CD4-positive, alpha-beta T cell (primary cell): ENCODE measurements at regions not wholly inside any gene's neighbourhood (a gene's known extent, or its start where the extent isn't known, plus 50 kb on each side); places are given as distances from the start of the nearest gene placed in this dataset.

Experiments used
- ATAC-seq: fragments of 200-7000 bp; cut with Tn5 transposase; one replicate; pipeline ENCODE4 v1.10.0; 2022; ENCODE audit warnings: mild to moderate bottlenecking; ENCODE audit not compliant: poor library complexity
- CTCF ChIA-PET: fragments of 350-600 bp; sonication (Branson Sonifier 250); formaldehyde crosslinking; loops from one replicate; lab custom pipeline; 2021; ENCODE audit warnings: antibody characterized with exemption, inconsistent platforms; lab: Charles Lee
- POLR2A ChIA-PET: fragments of 350-600 bp; sonication (Branson Sonifier 250); formaldehyde crosslinking; loops from one replicate; lab custom pipeline; 2021; ENCODE audit warnings: antibody characterized with exemption, inconsistent platforms; lab: Charles Lee
- DNase-seq, 14 experiments: peaks; one replicate each; pipeline ENCODE4 v3.0.0-alpha.2; 2013 to 2020; ENCODE audit warnings: mixed read lengths in 2 of 14
- H3K27ac ChIP-seq, 2 donors: one replicate each; pipeline versions ENCODE4 v1.5.1 to v1.7.0; 2013; ENCODE audit warnings: low read length in 2 of 2, low read depth in 1 of 2, mild to moderate bottlenecking in 1 of 2
- H3K27me3 ChIP-seq, 2 experiments: 1 replicate in 1 of 2; 2 replicates in 1 of 2; pipeline versions ENCODE4 v1.6.1 to v1.7.0; 2013; ENCODE audit warnings: low read length in 2 of 2, control low read depth in 1 of 2, mild to moderate bottlenecking in 1 of 2, moderate library complexity in 1 of 2; ENCODE audit not compliant: insufficient read depth in 2 of 2, control insufficient read depth in 1 of 2
- H3K36me3 ChIP-seq: one replicate; pipeline ENCODE4 v1.6.1; 2013; ENCODE audit warnings: low read length, control low read depth; ENCODE audit not compliant: insufficient read depth
- H3K4me1 ChIP-seq: one replicate; pipeline ENCODE4 v1.6.1; 2013; ENCODE audit warnings: low read length, control low read depth; ENCODE audit not compliant: insufficient read depth
- H3K4me3 ChIP-seq: one replicate; pipeline ENCODE4 v1.5.1; 2013; ENCODE audit warnings: mild to moderate bottlenecking, low read length, moderate library complexity
- H3K9me3 ChIP-seq, 2 experiments: 1 replicate in 1 of 2; 2 replicates in 1 of 2; pipeline versions ENCODE4 v1.6.1 to v1.7.0; 2013; ENCODE audit warnings: low read length in 2 of 2, mild to moderate bottlenecking in 2 of 2, control low read depth in 1 of 2, moderate library complexity in 1 of 2; ENCODE audit not compliant: control insufficient read depth in 1 of 2, insufficient read depth in 1 of 2
- H3K27ac Mint-ChIP-seq: one replicate; pipeline ENCODE4 v1.8.0; 2020; ENCODE audit warnings: mixed read lengths
- H3K27me3 Mint-ChIP-seq: one replicate; pipeline ENCODE4 v1.8.0; 2021; ENCODE audit warnings: mixed read lengths
- H3K36me3 Mint-ChIP-seq: one replicate; pipeline ENCODE4 v1.8.0; 2021; ENCODE audit warnings: low read depth, mixed read lengths
- H3K4me1 Mint-ChIP-seq: one replicate; pipeline ENCODE4 v1.8.0; 2021; ENCODE audit warnings: low read depth, mixed read lengths
- H3K4me3 Mint-ChIP-seq: one replicate; pipeline ENCODE4 v1.8.0; 2020; ENCODE audit warnings: mild to moderate bottlenecking, mixed read lengths
- H3K9me3 Mint-ChIP-seq: one replicate; pipeline ENCODE4 v1.8.0; 2020; ENCODE audit warnings: mixed read lengths
- intact Hi-C, 2 experiments: fragments of 100-400 bp; cut with DNase I in 1 of 2; cut with micrococcal nuclease in 1 of 2; formaldehyde crosslinking; loops; one replicate each; pipeline versions ENCODE4 v1.15.1 to v1.9.0; 2023 to 2025; cut with DNase I, micrococcal nuclease
- TF ChIP-seq, protein P1 (sequence below): fragments of 200-600 bp; IDR thresholded peaks from one replicate; pipeline ENCODE4 v1.8.0; 2022; ENCODE audit warnings: antibody characterized with exemption, mild to moderate bottlenecking

DNA sequence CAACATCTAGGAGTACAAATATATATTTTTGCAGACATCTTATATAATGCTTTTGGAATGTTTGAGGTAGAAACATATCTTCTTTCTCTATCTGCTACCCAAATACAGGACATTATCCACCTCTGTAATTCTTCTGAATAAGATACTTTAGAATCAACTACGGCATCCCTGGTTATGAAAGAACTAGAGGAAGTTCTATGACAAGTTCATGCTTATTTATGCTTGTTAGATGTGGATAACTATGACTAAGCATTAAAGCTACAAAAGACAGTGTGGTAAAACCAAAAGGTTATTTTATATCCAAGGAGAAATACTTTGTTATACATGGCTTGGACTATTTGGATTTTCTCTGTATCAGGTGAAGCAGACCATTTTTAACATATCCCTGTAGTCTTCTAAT lies 894.0 kb downstream of the KCNT2 start:
- Mint-ChIP-seq H3K36me3 (no peaks in the 10 kb centered on the region), H3K4me3 (no peak overlapping the region), H3K27ac (no peak overlapping the region), H3K27me3 (no peaks in the 10 kb centered on the region), H3K9me3 (no peaks in the 10 kb centered on the region), H3K4me1 (no peaks in the 10 kb centered on the region)
- DNase-seq (no peak), ATAC-seq (no peak)
- Histone ChIP-seq H3K4me1 (no peaks in the 10 kb centered on the region), H3K27ac (no peak overlapping the region), H3K4me3 (no peak overlapping the region), H3K36me3 (no peaks in the 10 kb centered on the region), H3K27me3 (no peaks in the 10 kb centered on the region), H3K9me3 (no peaks in the 10 kb centered on the region)
- intact Hi-C loops, result no loop called here
- POLR2A ChIA-PET, result no interaction called here
- TF ChIP-seq, protein P1, sequence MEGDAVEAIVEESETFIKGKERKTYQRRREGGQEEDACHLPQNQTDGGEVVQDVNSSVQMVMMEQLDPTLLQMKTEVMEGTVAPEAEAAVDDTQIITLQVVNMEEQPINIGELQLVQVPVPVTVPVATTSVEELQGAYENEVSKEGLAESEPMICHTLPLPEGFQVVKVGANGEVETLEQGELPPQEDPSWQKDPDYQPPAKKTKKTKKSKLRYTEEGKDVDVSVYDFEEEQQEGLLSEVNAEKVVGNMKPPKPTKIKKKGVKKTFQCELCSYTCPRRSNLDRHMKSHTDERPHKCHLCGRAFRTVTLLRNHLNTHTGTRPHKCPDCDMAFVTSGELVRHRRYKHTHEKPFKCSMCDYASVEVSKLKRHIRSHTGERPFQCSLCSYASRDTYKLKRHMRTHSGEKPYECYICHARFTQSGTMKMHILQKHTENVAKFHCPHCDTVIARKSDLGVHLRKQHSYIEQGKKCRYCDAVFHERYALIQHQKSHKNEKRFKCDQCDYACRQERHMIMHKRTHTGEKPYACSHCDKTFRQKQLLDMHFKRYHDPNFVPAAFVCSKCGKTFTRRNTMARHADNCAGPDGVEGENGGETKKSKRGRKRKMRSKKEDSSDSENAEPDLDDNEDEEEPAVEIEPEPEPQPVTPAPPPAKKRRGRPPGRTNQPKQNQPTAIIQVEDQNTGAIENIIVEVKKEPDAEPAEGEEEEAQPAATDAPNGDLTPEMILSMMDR, result no peak
- CTCF ChIA-PET, result no interaction called here

DNA sequence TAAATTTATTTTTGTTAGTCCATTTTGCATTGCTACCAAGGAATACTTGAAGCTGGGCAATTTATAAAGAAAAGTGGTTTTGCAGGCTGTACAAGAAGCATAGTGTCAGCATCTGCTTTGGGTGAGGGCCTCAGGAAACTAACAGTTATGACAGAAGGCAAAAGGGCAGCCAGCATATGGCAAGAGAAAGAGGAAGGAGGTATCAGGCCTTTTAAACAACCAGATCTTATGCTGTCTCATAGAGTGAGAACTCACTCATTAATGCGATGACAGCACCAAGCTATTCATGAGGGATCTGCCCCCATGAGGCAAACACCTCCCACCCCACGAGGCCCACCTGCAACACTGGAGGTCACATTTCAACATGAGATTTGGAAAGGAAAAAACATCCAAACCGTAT lies 898.4 kb downstream of the KCNT2 start:
- Histone ChIP-seq H3K4me1 (no peaks in the 10 kb centered on the region), H3K36me3 (no peaks in the 10 kb centered on the region), H3K4me3 (no peak overlapping the region), H3K27me3 (no peaks in the 10 kb centered on the region), H3K27ac (no peak overlapping the region), H3K9me3 (no peaks in the 10 kb centered on the region)
- ChIA-PET CTCF (no interaction called here), POLR2A (no interaction called here)
- H3K36me3 Mint-ChIP-seq, result no peaks in the 10 kb centered on the region
- TF ChIP-seq, protein P1, result no peak
- H3K27ac Mint-ChIP-seq, result no peak overlapping the region
- ATAC-seq (no peak), DNase-seq (no peak)
- intact Hi-C loops, result no loop called here
- no peaks in the 10 kb centered on the region for H3K27me3 Mint-ChIP-seq
- H3K4me3 Mint-ChIP-seq, result no peak overlapping the region
- no peaks in the 10 kb centered on the region for H3K4me1 Mint-ChIP-seq
- H3K9me3 Mint-ChIP-seq, result no peaks in the 10 kb centered on the region

DNA sequence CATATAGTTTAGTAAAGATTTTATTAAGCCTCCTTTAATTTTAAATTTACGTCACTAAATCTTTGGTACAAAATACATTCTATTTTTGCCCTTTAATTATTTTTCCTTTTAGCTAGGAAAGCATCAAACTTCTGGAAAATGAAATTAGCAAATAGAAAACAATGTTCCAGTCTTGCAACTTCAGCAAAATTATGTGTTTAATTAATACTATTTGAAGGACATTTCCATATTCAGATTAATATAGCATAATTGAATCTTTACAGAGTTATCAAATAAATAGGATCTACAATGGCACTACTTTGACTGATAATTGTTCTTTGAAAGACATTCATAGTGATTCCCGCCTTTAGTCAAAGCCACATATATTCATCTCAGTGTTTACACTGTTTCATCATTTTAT lies 904.2 kb downstream of the KCNT2 start:
- POLR2A ChIA-PET, result no interaction called here
- H3K27me3 ChIP-seq, result no peaks in the 10 kb centered on the region
- H3K36me3 ChIP-seq, result no peaks in the 10 kb centered on the region
- H3K9me3 ChIP-seq, result no peaks in the 10 kb centered on the region
- Mint-ChIP-seq H3K36me3 (no peaks in the 10 kb centered on the region), H3K4me3 (no peak overlapping the region), H3K4me1 (no peaks in the 10 kb centered on the region), H3K27ac (no peak overlapping the region), H3K9me3 (no peaks in the 10 kb centered on the region), H3K27me3 (no peaks in the 10 kb centered on the region)
- intact Hi-C loops, result no loop called here
- H3K4me3 ChIP-seq, result no peak overlapping the region
- DNase-seq (no peak), ATAC-seq (no peak)
- no peak overlapping the region for H3K27ac ChIP-seq
- CTCF ChIA-PET, result no interaction called here
- TF ChIP-seq, protein P1, result no peak
- no peaks in the 10 kb centered on the region for H3K4me1 ChIP-seq
